Heart right ventricle (tissue), 16 donors: ENCODE measurements at regions not wholly inside any gene's neighbourhood (a gene's known extent, or its start where the extent isn't known, plus 50 kb on each side); places are given as distances from the start of the nearest gene placed in this dataset.
"Not testable (repeated sequence)": the region's sequence is repeated elsewhere in the genome, so short reads cannot be mapped to it uniquely, and the experiment has no call there.

ENCODE experiments used
- ATAC-seq, 8 donors: fragments of 200-7000 bp; cut with Tn5 transposase; one replicate each; pipeline ENCODE4 v1.9.1; 2020; ENCODE audit warnings: mild to moderate bottlenecking in 8 of 8, moderate library complexity in 8 of 8, moderate number of reproducible peaks in 1 of 8
- DNase-seq, 2 donors: peaks; one replicate each; pipeline ENCODE4 v3.0.0-alpha.2; 2020
- H3K27ac ChIP-seq, 10 donors: fragments of 200-600 bp; sonication (generic) in 2 of 10; one replicate each; pipeline versions ENCODE4 v1.5.0 to v1.8.0; 2020 to 2022; ENCODE audit warnings: mild to moderate bottlenecking in 3 of 10
- H3K27me3 ChIP-seq, 7 donors: fragments of 200-600 bp; one replicate each; pipeline ENCODE4 v1.8.0; 2021 to 2022; ENCODE audit warnings: mild to moderate bottlenecking in 2 of 7
- H3K36me3 ChIP-seq, 9 donors: fragments of 200-600 bp; sonication (generic) in 1 of 9; one replicate each; pipeline versions ENCODE4 v1.5.0 to v1.8.0; 2020 to 2022; ENCODE audit warnings: mild to moderate bottlenecking in 2 of 9
- H3K4me1 ChIP-seq, 9 donors: fragments of 200-600 bp; sonication (generic) in 1 of 9; one replicate each; pipeline versions ENCODE4 v1.5.0 to v1.8.0; 2020 to 2022; ENCODE audit warnings: mild to moderate bottlenecking in 4 of 9
- H3K4me3 ChIP-seq, 10 donors: fragments of 200-600 bp; sonication (generic) in 2 of 10; one replicate each; pipeline versions ENCODE4 v1.5.0 to v1.8.0; 2020 to 2022; ENCODE audit warnings: mild to moderate bottlenecking in 7 of 10, moderate library complexity in 2 of 10
- H3K9me3 ChIP-seq, 11 donors: fragments of 200-600 bp in 10 of 11; sonication (generic) in 2 of 11; one replicate each; pipeline versions ENCODE4 v1.5.0 to v1.8.0; 2013 to 2022; ENCODE audit warnings: mild to moderate bottlenecking in 2 of 11, control low read depth in 1 of 11, moderate library complexity in 1 of 11
- CTCF ChIP-seq, 9 donors: fragments of 200-600 bp; sonication (generic) in 2 of 9; IDR thresholded peaks; one replicate each; pipeline versions ENCODE4 v1.5.0 to v1.8.0; 2021 to 2022; ENCODE audit warnings: antibody characterized with exemption in 9 of 9, mild to moderate bottlenecking in 5 of 9, moderate library complexity in 1 of 9
- WGBS, 2 donors: extraction: QIAGEN DNeasy Blood & Tissue Kit; methylation state at CpG; one replicate each; pipeline ENCODE4 v1.1.7; 2013; ENCODE audit warnings: inconsistent platforms in 1 of 2; 5-methylcytosine and 5-hydroxymethylcytosine counted together
- intact Hi-C, 10 donors: fragments of 100-400 bp; cut with DNase I; formaldehyde crosslinking; loops; one replicate each; pipeline versions ENCODE4 v1.11.1 to v1.14.2; 2022
- donor health status: Arrhythmogenic right ventricular cardiomyopathy.
- donor health status: ischemic (EF 13 %, LVEDD 7.1; RV severe dilation, severe dysfunction).
- donor health status: healthy with polysubstance abuse.
- donor health status: DM: no; HTN: yes; CAD: no.
- donor health status: DM: no; HTN: no; CAD: no.
- donor health status: ischemic (EF 25% LVEDD 6.9; RV normal size, moderate dysfunction).
- donor health status: ischemic (EF 25% LVEDD 5.7; RV mildly dilated, moderate dysfunction).
- donor health status: healthy.
- donor health status: DM: yes; HTN: yes; CAD: no.
- donor health status: Ischemic cardiomyopathy.
- donor health status: ischemic (EF 35%, LVEDD 5.7; RV mildly dilated, moderate dysfunction).
- donor health status: nonischemic (EF 11% LVEDD 7.7; RV severe dilation, severe dysfunction).
- donor health status: DM: yes; HTN: yes; CAD: no.
- donor health status: PGD.
- donor health status: ischemic (EF 29% LVEDD 5.4; RV normal size, mild dysfunction).
- donor health status: nonischemic (EF 23%, LVEDD 6.1; RV moderate dilation, normal function).

- H3K27me3 ChIP-seq: no peaks in the 10 kb centered on the region
- DNase-seq (no peak), ATAC-seq (no peak)
- H3K36me3 ChIP-seq: no peaks in the 10 kb centered on the region
- 82% methylated on average over 6 of the region's 6 CpGs for whole genome bisulfite sequencing, 2 donors
- TF ChIP-seq CTCF (IDR thresholded peaks at IDR 0.05): no peak
- peaks cover 0 to 6% (median 0%) of the 10 kb centered on the region in 9 donors for H3K4me1 ChIP-seq
- intact Hi-C loops: loop anchor here in 1 of 10 donors (10.0 kb wide), 1 partner anchor 128 kb away; no protein-coding TSS in a partner anchor
- H3K9me3 ChIP-seq: no peaks in the 10 kb centered on the region
- no peak overlapping the region for H3K4me3 ChIP-seq
- H3K27ac ChIP-seq: no peak overlapping the region
Observed at GRCh38 chr4:112956484-112956896, 93.0 kb upstream of the ANK2 start.

- WGBS, 2 donors: 97 to 98% methylated on average over 20 to 22 of the region's 31 CpGs
- H3K27me3 ChIP-seq: not testable (repeated sequence)
Observed at GRCh38 chr4:112957764-112958163, 91.7 kb upstream of the ANK2 start.

DNA sequence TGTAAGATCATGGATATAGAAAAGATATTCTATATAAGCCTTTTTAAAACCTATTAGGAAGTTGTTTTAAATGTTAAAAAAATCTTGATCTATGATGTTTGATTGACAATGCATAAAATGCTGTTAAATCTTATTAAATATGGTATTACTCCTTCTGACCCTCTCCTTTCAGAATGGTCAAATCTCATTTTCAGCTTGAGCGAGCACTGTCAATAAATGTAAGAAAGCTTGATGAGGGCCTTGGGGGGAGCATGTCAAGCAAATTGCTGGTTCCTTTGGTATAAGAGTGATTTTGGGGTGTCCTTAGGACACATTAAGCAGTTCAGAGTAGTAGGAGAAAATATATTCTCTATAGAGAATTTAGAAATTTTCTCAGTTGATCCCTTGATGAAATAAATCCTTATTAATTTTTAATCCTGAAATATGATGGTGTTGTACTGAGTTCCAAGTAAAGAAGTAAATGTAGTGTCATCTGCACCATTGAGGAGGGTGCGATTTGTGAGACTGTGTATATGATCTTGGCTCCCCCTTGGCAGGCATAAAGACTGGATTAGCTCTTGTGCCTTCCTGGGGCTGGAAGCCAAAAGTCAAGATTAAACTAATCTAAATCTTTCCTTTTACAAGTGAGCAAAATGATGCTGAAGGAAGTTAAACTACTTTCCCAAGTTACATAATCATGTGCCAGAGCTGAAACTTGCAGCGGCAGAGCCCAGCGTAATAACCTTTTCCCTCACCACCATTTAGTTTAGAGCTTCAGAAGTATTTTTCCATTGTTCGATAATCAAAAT is 82.6 kb upstream of the ANK2 start:
- Histone ChIP-seq H3K27ac (no peak overlapping the region), H3K27me3 (no peaks in the 10 kb centered on the region), H3K36me3 (no peaks in the 10 kb centered on the region), H3K4me1 (no peaks in the 10 kb centered on the region), H3K4me3 (no peak overlapping the region), H3K9me3 (peaks cover 0 to 9% (median 0%) of the 10 kb centered on the region in 11 donors)
- DNase-seq (no peak), ATAC-seq (no peak)
- TF ChIP-seq CTCF (IDR thresholded peaks at IDR 0.05): no peak
- intact Hi-C loops: loop anchor here in 1 of 10 donors (10.0 kb wide), 1 partner anchor 128 kb away; no protein-coding TSS in a partner anchor
- WGBS, 2 donors: 89 to 94% methylated on average over 5 of the region's 5 CpGs

More at GRCh38 chr4:112957764-112958163, 91.7 kb upstream of the ANK2 start:
- ATAC-seq, H3K27ac ChIP-seq, DNase-seq, H3K4me3 ChIP-seq, H3K4me1 ChIP-seq, H3K9me3 ChIP-seq, H3K36me3 ChIP-seq: not testable (repeated sequence)
- intact Hi-C loops: loop anchor here in 1 of 10 donors (10.0 kb wide), 1 partner anchor 127 kb away; no protein-coding TSS in a partner anchor

DNA sequence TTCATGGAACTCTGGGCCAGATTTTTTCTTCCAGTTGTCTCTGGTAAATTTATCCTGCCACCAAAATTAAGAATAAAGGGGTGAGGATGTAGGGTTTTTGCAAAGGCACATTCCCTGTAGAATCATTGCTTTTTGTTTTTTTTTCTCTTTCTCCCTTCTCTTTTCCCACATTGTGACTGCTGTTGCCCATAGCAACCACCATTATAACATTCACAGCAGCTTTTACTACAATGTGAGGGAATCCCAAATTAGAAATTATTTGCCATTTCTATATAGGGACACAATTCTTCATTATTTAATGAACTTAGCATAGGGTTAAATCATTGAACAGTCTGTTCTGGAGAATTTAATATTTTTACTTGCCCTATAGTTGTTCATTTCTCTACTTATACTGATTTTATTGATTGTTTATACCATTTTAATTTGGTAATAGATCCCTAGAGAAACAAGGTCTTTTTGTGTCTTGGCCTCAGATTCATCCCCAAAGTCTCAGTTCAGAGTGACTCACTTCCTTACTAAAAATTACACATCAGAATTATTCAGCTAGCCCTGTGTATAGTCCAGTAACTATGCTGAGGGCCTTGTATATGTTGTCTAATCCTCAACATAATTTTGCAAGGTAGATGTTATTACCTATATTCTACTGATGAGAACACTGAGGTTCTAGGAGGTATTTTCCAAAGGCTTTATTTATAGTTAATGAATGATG is 80.8 kb upstream of the ANK2 start:
- no peak for ATAC-seq
- no peak overlapping the region for H3K4me3 ChIP-seq

More for the DNA sequence above, 80.8 kb upstream of the ANK2 start:
- no peaks in the 10 kb centered on the region for H3K36me3 ChIP-seq
- no peak overlapping the region for H3K27ac ChIP-seq
- peaks cover 0 to 9% (median 0%) of the 10 kb centered on the region in 11 donors for H3K9me3 ChIP-seq
- H3K27me3 ChIP-seq: no peaks in the 10 kb centered on the region
- no peak for DNase-seq
- intact Hi-C loops: loop anchor here in 1 of 10 donors (10.0 kb wide), 1 partner anchor 126 kb away; no protein-coding TSS in a partner anchor
- TF ChIP-seq CTCF (IDR thresholded peaks at IDR 0.05): no peak
- no peaks in the 10 kb centered on the region for H3K4me1 ChIP-seq
